ENCODE measurements at regions not wholly inside any gene's neighbourhood (a gene's known extent, or its start where the extent isn't known, plus 50 kb on each side); places are given as distances from the start of the nearest gene placed in this dataset.

- TF ChIP-seq EP300 (IDR thresholded peaks at IDR 0.05) (no peak), CTCF (IDR thresholded peaks at IDR 0.05) (peak in 1 of 3 experiments; percentile 6), POLR2A (IDR thresholded peaks at IDR 0.05; ENCODE audit: low read depth) (peak; percentile 15), POLR2AphosphoS5 (IDR thresholded peaks at IDR 0.05) (peak in 1 of 2 donors; percentile 78)
Measured at GRCh38 chr9:129495620-129496472, 125.1 kb downstream of the C9orf50 start.

Data from esophagus muscularis mucosa (tissue), 4 donors.